Stimulated activated naive CD8-positive, alpha-beta T cell treated with anti-CD3 and anti-CD28 coated beads, Interleukin-15, Interleukin-2, amounts not matched to agents 100 U/mL and 50 U/mL, for 24 hours (primary cell): ENCODE measurements at regions not wholly inside any gene's neighbourhood (a gene's known extent, or its start where the extent isn't known, plus 50 kb on each side); places are given as distances from the start of the nearest gene placed in this dataset.
"Not testable (repeated sequence)": the region's sequence is repeated elsewhere in the genome, so short reads cannot be mapped to it uniquely, and the experiment has no call there.

Experiments used
- ATAC-seq: fragments of 150-1000 bp; cut with Tn5 transposase; one replicate; pipeline ENCODE4 v1.10.0; 2021
- DNase-seq: peaks from one replicate; pipeline ENCODE4 v3.0.0; 2021

DNA sequence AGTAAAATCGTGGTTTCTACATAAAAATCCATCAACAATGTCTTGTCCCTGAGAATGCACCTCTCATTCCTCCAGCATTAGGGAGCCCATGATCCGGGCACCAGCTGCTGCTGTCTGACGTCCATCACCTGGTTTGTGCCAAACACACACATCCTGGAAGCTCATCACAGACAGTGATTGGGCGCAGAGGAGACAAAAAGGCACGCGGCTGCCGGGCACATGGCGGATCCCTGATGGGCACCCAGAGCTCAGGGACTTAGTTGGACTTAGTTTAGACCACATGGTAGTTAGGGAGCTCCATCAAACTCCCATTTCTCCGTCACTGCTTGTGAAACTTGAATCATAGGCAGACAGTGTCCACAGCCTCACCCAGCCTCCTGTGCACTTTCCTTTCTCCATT is 1059.3 kb downstream of the TMEM121 start:
- ATAC-seq (no peak), DNase-seq (no peak)

DNA sequence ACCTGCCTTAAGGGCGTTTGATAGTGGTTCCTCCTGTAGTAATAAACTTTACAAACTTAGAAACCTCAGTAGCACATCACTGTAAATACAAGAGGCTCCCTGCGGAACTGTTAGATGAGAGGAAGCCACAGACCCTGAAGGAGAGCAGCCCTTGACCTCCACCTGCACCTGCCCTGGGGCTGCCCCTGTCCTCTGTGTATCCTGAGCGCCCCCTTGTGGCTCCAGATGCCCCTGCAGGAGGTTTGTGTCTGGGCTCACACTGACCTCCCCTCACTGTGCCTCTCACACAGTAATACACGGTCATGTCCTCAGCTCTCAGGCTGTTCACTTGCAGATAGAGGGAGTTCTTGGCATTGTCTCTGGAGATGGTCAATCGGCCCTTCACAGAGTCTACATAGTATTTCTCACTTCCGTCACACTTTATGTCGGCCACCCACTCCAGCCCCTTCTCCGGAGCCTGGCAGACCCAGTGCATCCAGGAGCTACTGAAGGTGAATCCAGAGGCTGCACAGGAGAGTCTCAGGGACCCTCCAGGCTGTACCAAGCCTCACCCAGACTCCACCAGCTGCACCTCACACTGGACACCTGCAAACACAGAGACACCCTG is 1059.8 kb downstream of the TMEM121 start:
- DNase-seq (peak; percentile 82), ATAC-seq (peak; percentile 81)

DNA sequence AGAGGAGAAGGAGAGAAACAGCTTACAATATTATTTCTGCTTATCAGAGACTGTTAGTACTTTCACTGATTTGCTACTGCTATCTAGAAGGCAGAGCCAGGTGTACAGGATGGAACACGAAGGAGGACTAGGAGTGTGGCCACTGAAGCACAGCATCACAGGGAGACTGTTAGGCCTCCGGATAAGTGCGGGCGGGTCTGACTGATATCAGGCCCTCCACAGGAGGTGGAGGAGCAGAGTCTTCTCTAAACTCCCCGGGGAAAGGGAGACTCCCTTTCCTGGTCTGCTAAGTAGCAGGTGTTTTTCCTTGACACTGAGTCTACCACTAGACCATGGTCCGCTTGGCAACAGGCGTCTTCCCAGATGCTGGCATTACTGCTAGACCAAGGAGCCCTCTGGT is 1065.2 kb downstream of the TMEM121 start:
- not testable (repeated sequence) for ATAC-seq, DNase-seq

DNA sequence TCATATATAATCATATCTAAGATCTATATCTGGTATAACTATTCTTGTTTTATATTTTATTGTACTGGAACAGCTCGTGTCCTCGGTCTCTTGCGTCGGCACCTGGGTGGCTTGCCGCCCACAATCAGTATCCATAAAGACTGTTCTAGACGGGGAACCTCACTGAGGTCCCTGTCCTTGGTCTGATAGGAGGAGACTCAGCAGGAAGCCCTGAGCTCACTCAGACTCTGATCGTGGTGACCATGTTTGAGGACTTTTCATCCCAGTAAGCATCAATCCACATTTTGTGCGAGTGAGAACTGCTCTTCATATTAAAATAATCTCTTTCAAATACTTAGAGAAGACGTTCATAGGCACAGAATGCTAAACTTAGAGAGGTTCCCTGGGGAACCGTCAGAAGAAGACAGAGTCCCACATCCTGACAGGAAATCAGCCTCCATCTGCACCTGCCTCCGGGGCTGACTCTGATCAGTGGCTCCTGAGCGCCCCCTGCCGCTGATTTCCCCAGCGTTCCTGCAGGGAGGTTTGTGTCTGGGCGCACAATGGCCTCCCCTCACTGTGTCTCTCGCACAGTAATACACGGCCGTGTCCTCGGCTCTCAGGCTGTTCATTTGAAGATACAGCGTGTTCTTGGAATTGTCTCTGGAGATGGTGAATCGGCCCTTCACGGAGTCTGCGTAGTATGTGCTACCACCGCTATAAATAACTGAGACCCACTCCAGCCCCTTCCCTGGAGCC is 1065.9 kb downstream of the TMEM121 start:
- DNase-seq (peak; percentile 94), ATAC-seq (peak; percentile 52)

DNA sequence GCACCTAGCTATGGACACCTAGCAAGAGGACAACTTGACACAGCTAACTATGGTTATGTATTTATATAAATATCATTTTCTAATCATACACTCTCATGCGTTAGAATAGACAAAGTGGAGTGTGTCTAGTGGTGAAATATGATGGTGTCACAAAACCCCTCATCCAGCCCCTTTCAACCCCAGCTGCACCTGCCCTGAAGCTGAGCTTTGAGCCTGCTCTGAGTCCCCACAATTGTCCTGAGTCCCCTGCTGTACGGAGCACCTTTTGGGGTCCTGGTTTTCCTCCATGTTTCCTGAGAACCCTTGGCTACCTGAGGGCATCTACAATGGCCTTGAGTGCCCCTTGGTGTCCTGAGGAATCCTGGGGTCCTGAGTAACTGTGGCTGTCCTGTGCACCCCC is 1072.8 kb downstream of the TMEM121 start:
- DNase-seq (no peak), ATAC-seq (no peak)

DNA sequence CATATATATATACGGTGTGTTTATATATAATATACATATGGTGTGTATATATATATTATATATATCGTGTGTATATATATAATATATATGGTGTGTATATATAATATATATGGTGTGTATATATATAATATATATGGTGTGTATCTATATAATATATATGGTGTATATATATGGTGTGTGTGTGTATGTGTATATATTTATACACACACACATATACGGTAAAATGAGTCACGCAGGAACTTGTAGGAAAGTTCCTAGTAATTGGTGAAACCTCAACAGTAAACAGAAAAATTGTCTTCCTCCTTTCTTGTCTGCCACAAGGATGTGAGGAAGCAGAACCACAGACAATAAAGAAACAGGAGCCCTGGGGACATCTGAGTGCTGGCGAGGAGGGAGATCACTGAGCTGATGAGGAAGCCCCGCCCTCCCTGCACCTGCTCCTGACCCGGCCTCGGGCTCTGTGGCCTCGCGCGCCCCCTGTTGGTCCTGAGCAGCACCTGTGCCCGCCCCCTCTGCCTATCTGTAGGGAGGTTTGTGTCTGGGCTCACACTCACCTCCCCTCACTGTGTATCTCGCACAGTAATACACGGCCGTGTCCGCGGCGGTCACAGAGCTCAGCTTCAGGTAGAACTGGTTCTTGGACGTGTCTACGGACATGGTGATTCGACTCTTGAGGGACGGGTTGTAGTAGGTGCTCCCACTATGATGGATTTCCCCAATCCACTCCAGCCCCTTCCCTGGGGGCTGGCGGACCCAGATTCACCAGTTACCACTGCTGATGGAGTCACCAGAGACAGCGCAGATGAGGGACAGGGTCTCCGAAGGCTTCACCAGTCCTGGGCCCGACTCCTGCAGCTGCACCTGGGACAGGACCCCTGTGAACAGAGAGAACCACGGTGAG is 1079.4 kb downstream of the TMEM121 start:
- ATAC-seq, result peak; percentile 93
- DNase-seq, result peak; percentile 89

DNA sequence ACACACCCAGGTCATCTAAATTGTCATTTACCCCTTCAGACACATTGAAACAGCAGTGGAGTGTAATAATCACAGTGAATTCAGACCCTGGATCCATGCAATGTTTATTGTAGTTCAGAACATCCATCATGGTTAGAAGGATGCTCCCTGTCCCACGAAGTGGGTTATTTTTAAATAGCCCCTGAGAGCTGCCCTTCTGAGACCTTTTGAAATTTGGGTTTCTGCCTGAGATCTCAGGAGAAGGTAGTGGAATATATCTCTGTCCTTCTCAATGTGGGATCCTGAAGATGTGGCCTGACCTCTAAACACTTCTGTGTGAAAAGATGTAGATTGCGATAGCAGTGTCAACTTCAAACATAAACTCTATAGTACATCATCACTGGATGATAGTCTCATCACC is 1080.6 kb downstream of the TMEM121 start:
- ATAC-seq (no peak), DNase-seq (no peak)

DNA sequence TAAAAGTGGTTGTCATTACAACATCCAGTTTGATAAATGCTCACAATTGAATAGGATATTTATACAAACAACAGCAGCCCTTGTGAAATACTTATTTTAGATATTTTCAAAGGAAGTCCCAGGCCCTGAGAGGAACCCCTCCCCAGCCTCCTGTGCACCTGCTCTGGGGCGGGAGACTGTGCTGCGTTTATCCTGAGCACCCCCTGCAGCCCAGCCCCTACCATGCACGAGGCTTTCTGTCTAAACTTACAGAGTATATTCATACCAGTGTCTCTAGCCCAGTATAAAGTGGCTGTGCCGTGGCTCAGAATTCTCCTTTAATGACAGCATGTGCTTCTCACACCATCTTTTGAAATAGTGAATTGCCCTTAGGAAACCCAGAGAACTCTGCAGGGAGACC is 1084.3 kb downstream of the TMEM121 start:
- ATAC-seq (no peak), DNase-seq (no peak)

DNA sequence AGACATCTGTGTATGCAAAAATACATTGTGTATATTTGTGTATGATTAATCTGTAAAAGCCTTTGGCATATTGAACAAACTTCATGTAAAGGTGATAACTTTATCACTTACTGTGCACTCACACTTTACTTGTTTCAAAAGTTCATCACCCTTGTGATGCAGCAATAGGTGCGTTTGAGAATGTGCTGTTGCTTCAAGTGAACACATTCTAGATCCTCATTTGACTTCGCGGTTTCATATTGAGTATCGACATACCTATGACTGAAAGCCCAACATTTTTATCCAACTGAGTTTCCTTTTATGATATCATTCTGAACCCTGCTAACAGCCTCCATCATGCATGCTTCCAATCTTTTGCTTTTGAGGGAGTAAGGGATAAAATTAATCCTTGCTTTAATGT is 1086.9 kb downstream of the TMEM121 start:
- ATAC-seq, result no peak
- DNase-seq, result no peak

DNA sequence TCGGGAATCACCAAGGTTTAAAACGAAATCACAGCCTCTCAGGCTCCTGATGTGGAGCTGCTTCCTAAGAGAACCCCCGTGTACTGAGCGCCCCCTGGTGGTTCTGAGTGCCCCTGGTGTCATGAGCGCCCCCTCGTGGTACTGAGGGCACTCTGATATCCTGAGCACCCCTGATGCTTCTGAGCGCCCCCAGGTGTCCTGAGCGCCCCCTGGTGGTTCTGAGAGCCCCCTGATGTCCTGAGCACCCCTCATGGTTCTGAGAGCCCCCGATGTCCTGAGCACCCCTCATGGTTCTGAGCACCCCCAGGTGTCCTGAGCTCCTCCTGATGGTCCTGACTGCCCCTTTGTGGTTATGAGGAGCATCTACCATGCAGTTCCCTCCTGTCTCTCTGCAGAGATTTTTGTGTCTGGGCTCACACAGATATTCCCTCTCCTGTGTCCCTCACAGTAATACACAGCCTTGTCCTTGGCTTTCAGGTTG is 1092.1 kb downstream of the TMEM121 start:
- peak; percentile 85 for DNase-seq
- peak; percentile 88 for ATAC-seq

DNA sequence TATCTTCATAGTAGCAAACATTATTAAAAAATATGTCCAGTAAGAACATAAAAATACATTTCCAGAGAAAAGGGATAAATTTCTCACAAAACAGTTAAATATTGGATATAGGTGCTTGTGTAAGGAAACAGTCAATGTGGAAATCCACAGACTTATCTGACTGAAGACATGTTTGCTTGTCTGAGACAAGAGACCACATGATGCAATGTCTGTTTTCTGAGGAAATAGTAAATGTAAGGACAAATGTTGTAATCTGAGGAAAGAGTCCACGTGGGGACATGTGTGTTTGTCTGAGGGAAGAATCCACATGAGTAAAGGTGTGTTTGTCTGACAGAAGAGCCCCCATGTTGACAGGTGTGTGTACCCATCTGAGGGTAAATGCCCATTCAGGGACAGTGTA is 1093.2 kb downstream of the TMEM121 start:
- ATAC-seq, result no peak
- DNase-seq, result no peak

DNA sequence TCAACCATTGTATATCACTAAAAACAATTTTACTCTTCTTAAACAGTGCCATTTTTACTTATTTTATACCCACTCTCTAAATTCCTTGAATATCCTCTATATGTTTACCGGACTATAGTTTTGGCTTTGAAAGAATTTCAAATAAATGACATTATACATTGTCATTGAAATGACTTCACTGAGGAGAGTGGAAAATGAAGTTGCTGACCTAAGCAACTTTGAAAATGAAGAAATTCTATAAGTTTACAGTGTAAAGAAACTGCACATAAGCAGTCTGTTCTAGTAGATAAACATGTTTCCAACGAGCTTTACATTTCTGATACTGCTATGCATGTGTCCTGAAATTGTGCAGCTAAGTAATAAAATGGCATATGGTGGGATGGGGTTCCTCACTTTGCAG is 1094.0 kb downstream of the TMEM121 start:
- ATAC-seq, result no peak
- no peak for DNase-seq

DNA sequence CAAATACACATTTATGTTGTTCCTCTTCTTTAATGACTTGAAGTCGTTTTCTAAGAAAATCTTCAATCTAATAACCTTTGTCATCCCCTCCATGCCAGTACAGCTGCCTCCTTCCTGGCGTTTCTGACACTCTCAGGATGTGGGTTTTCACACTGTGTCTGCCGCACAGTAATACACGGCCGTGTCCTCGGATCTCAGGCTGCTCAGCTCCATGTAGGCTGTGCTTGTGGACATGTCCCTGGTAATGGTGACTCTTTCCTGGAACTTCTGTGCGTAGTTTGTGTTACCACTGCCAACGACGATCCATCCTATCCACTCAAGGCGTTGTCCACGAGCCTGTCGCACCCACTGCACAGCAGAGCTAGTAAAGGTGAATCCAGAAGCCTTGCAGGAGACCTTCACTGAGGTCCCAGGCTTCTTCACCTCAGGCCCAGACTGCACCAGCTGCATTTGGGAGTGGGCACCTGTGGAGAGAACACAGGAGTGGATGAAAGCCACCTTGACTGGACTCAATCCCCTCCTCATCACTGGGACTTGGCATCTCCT is 1095.9 kb downstream of the TMEM121 start:
- ATAC-seq, result no peak
- peak; percentile 17 for DNase-seq

DNA sequence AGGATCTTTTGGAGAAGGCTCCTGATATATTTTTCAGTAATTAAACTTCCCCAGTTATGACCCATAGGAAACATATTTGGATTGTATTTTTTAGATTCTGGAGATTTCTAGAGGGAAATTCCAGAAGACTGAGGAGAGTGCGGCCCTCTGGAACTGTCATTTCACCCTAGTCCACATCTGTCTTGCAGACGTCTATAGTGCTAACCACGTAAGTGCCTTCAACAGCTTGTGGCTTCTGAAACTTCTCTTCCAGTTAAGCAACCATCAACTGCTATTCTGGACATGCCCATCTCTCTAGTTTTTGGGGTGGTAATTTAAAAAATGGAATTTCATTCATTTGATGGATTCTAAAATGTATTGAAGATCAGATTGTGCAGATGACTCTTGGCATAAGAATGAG is 1098.8 kb downstream of the TMEM121 start:
- ATAC-seq (no peak), DNase-seq (no peak)

DNA sequence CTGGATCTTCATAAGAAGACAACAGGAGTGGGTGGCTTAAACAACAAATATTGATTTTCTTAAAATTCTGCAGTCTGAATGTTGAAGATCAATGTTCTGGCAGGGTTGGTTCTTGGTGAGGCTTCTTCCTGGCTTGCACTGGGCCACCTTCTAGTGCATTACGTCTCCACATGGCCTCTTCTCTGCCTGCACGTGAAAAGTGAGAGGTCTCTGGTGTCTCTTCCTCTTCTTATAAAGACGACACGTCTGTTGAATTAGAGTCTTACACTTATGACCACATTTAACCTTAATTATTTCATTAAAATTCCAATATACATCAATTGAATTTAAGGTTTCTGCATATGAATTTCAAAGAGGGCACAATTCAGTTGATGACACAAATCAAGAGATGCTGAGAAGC is 1100.1 kb downstream of the TMEM121 start:
- DNase-seq, ATAC-seq: not testable (repeated sequence)

DNA sequence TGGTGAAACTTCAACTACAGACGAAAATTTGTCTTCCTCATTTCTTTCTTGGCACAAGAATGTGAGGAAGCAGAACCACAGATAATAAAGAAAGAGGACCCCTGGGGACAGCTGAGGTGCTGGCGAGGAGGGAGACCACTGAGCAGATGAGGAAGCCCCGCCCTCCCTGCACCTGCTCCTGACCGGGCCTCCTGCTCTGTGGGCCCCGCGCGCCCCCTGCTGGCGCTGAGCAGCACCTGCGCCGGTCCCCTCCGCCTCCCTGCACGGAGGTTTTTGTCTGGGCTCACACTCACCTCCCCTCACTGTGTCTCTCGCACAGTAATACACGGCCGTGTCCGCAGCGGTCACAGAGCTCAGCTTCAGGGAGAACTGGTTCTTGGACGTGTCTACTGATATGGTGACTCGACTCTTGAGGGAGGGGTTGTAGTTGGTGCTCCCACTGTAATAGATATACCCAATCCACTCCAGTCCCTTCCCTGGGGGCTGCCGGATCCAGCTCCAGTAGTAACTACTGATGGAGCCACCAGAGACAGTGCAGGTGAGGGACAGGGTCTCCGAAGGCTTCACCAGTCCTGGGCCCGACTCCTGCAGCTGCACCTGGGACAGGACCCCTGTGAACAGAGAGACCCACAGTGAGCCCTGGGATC is 1100.7 kb downstream of the TMEM121 start:
- ATAC-seq (peak; percentile 96), DNase-seq (peak; percentile 68)

DNA sequence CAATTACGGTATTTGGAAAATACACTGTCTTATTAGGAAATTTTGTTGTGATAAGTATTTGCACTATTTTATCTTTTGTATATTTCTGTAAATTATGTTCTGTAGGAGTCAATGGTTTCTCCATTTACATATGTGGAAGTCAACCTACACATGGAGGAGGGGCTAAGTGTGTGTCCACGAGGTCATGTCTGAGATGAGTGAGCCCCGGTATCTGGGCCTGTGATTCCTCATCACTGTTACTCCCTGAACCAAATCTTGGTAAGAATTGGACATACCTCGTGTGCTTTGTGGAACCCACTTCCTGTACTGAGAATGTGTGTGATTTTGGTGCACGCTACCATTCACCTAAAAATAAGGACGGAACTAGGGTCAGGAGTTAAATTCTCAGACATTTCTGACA is 1105.5 kb downstream of the TMEM121 start:
- DNase-seq (no peak), ATAC-seq (no peak)

DNA sequence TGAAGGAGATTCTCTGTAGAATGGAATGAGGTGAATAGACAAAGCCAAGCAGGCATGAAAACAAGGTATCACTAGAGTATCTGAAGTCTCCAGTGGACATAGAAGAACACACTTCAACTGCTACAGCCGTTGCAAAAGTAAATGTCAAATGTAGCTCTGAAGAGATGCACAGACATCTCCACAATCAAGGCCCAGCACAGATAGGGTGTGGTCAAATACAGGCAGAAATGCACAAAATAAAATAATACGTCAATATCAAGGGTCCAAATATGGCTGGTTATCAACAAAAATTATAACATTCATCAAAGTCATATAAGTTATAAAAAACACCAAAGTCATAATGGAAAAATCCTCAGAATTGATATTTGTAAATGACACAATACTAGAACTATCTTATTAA is 1107.3 kb downstream of the TMEM121 start:
- ATAC-seq, result no peak
- no peak for DNase-seq

DNA sequence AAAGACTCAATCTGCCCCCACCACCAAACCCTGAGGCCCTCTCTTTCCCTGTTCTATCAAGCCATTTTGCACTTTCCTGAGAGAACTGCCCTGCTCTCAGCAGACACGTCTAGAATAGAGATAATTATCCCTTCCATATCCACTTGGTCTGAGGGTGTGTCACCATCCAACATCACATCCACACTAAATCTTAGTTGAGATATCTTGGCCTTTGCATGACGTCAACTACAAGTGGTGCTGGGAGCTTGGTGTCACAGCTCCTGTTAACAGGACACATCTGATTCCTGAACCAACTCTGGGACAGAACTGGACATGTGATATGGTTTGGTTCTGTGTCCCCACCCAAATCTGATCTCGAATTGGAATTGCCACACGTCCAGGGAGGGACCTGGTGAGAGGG is 1109.2 kb downstream of the TMEM121 start:
- no peak for ATAC-seq

DNA sequence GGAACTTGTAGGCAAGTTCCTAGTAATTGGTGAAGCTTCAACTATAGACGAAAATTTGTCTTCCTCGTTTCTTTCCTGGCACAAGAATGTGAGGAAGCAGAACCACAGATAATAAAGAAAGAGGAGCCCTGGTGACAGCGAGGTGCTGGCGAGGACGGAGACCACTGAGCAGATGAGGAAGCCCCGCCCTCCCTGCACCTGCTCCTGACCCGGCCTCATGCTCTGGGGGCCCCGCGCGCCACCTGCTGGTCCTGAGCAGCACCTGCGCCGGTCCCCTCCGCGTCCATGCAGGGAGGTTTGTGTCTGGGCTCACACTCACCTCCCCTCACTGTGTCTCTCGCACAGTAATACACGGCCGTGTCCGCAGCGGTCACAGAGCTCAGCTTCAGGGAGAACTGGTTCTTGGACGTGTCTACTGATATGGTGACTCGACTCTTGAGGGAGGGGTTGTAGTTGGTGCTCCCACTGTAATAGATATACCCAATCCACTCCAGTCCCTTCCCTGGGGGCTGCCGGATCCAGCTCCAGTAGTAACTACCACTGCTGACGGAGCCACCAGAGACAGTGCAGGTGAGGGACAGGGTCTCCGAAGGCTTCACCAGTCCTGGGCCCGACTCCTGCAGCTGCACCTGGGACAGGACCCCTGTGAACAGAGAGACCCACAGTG is 1112.5 kb downstream of the TMEM121 start:
- ATAC-seq, result not testable (repeated sequence)
- DNase-seq, result peak; percentile 32

More for the DNA sequence above, 1109.2 kb downstream of the TMEM121 start:
- no peak for DNase-seq

DNA sequence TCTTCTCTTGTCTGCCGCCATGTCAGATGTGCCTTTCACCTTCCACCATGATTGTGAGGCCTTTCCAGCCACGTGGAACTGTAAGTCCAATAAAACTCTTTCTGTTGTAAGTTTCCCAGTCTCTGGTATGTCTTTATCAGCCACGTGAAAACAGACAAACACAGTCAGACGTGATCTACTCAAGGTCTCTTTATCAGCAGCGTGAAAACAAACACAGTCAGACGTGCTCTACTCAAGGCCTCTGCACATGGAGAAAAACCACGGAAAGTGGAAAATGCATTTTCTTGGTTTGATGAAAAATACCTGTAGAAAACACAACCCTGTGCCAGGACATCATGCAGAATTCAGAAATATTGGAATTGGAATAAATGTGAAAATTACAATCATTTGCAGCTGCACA is 1115.7 kb downstream of the TMEM121 start:
- ATAC-seq (no peak), DNase-seq (no peak)
